ENCODE measurements at regions not wholly inside any gene's neighbourhood (a gene's known extent, or its start where the extent isn't known, plus 50 kb on each side); places are given as distances from the start of the nearest gene placed in this dataset.

DNA sequence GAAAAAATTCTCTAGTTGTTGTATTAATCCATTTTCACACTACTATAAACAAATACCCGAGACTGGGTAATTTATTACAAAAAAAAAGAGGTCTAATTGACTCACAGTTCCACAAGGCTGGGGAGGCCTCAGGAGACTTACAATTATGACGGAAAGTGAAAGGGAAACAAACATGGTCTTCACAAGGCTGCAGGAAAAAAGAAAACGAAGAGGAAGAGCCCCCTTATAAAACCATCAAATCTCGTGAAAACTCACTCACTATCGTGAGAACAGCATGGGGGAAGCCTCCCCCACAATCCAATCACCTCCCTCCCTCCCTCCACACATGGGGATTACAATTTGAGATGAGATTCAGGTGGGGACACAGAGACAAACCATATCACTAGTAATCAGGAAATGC, 61.7 kb upstream of the SPTBN1 start:
- ATAC-seq (ENCODE audit: low read depth) (no peak), DNase-seq (peak; percentile 42)
- H3K27me3 Mint-ChIP-seq = no peaks in the 10 kb centered on the region
- WGBS (ENCODE audit: insufficient coverage) = no CpG with 5 or more reads among the region's 5 CpGs
- no peaks in the 10 kb centered on the region for H3K9me3 Mint-ChIP-seq (ENCODE audit: insufficient read depth)
- H3K4me1 Mint-ChIP-seq = peaks cover 8% of the 10 kb centered on the region
- Histone ChIP-seq H2AFZ (ENCODE audit: insufficient read depth, low read depth, low read length, poor library complexity, severe bottlenecking) (peak overlapping the region; percentile 69), H4K20me1 (ENCODE audit: control insufficient read depth, insufficient read depth, low read length, poor library complexity, severe bottlenecking) (no peaks in the 10 kb centered on the region), H3K4me1 (ENCODE audit: control insufficient read depth in 2 of 2, insufficient read depth in 2 of 2, low read length in 2 of 2) (peaks cover 0 to 9% of the 10 kb centered on the region in 2 donors), H3K9ac (ENCODE audit: low read length) (peak overlapping the region; percentile 39), H3K79me2 (ENCODE audit: control insufficient read depth, insufficient read depth, low read length) (no peaks in the 10 kb centered on the region), H3K4me2 (replicated peaks; ENCODE audit: low read depth, low read length, poor library complexity, severe bottlenecking) (peak overlapping the region; percentile 59), H3K9me3 (ENCODE audit: control extremely low read depth in 1 of 3, control insufficient read depth in 2 of 3, insufficient read depth in 1 of 3, low read length in 2 of 3) (peaks cover 0 to 3% (median 0%) of the 10 kb centered on the region in 3 donors), H3K4me3 (ENCODE audit: control extremely low read depth in 1 of 5, extremely low read depth in 1 of 5, insufficient read depth in 1 of 5, low read depth in 2 of 5, low read length in 4 of 5) (peak overlapping the region in 2 of 5 experiments; percentile 28 to 34), H3K27me3 (replicated peaks in 1 of 4; ENCODE audit: control extremely low read depth in 1 of 4, control insufficient read depth in 3 of 4, insufficient read depth in 4 of 4, low read length in 3 of 4) (no peaks in the 10 kb centered on the region), H3K36me3 (replicated peaks in 1 of 2; ENCODE audit: control extremely low read depth in 1 of 2, control insufficient read depth in 1 of 2, extremely low read depth in 1 of 2, insufficient read depth in 2 of 2, low read length in 1 of 2) (no peaks in the 10 kb centered on the region), H3K27ac (ENCODE audit: low read length in 2 of 2) (peak overlapping the region in 1 of 2 donors; percentile 8)
- TF ChIP-seq EZH2 (IDR thresholded peaks at IDR 0.05; ENCODE audit: borderline replicate concordance, insufficient read depth, low read depth, low read length, poor library complexity, severe bottlenecking) = no peak
- TF ChIP-seq, protein P1, sequence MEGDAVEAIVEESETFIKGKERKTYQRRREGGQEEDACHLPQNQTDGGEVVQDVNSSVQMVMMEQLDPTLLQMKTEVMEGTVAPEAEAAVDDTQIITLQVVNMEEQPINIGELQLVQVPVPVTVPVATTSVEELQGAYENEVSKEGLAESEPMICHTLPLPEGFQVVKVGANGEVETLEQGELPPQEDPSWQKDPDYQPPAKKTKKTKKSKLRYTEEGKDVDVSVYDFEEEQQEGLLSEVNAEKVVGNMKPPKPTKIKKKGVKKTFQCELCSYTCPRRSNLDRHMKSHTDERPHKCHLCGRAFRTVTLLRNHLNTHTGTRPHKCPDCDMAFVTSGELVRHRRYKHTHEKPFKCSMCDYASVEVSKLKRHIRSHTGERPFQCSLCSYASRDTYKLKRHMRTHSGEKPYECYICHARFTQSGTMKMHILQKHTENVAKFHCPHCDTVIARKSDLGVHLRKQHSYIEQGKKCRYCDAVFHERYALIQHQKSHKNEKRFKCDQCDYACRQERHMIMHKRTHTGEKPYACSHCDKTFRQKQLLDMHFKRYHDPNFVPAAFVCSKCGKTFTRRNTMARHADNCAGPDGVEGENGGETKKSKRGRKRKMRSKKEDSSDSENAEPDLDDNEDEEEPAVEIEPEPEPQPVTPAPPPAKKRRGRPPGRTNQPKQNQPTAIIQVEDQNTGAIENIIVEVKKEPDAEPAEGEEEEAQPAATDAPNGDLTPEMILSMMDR (IDR thresholded peaks at IDR 0.05) = no peak
- CTCF ChIA-PET = no interaction called here
- intact Hi-C loops (cut with micrococcal nuclease) = loop anchor here (2.0 kb wide), 1 partner anchor 64 kb away; a partner anchor contains a TSS
- POLR2A ChIA-PET = no interaction called here
- H3K4me3 Mint-ChIP-seq = peak overlapping the region; percentile 71
- peak overlapping the region; percentile 60 for H3K27ac Mint-ChIP-seq

DNA sequence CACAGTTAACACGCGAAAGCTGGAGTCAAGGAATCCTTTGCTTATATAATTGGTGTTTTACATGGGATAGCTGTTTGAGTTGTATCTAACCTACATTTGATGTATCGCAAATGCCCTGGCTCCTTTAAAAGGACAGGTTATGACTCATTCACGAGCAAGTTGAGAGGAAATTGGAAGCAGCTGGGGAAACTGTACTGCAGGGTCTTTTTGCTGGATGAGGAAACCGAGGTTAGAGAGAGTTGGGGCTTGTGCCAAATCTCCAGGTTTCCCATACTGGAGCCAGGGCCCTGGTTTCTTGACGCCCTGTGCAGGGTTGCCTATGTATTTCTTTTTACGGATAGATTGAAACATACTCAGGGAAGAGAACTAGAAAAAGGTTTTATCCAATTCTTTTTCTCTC, 60.0 kb upstream of the SPTBN1 start:
- H3K27me3 Mint-ChIP-seq = peaks cover 10% of the 10 kb centered on the region
- Histone ChIP-seq H3K79me2 (ENCODE audit: control insufficient read depth, insufficient read depth, low read length) (no peaks in the 10 kb centered on the region), H3K27me3 (replicated peaks in 1 of 4; ENCODE audit: control extremely low read depth in 1 of 4, control insufficient read depth in 3 of 4, insufficient read depth in 4 of 4, low read length in 3 of 4) (peaks cover 0 to 11% (median 9%) of the 10 kb centered on the region in 4 experiments), H3K36me3 (replicated peaks in 1 of 2; ENCODE audit: control extremely low read depth in 1 of 2, control insufficient read depth in 1 of 2, extremely low read depth in 1 of 2, insufficient read depth in 2 of 2, low read length in 1 of 2) (no peaks in the 10 kb centered on the region), H3K27ac (ENCODE audit: low read length in 2 of 2) (no peak overlapping the region), H3K4me2 (replicated peaks; ENCODE audit: low read depth, low read length, poor library complexity, severe bottlenecking) (no peak overlapping the region), H3K9ac (ENCODE audit: low read length) (no peak overlapping the region), H2AFZ (ENCODE audit: insufficient read depth, low read depth, low read length, poor library complexity, severe bottlenecking) (no peak overlapping the region), H3K4me1 (ENCODE audit: control insufficient read depth in 2 of 2, insufficient read depth in 2 of 2, low read length in 2 of 2) (peaks cover 0 to 9% of the 10 kb centered on the region in 2 donors), H4K20me1 (ENCODE audit: control insufficient read depth, insufficient read depth, low read length, poor library complexity, severe bottlenecking) (no peaks in the 10 kb centered on the region), H3K4me3 (ENCODE audit: control extremely low read depth in 1 of 5, extremely low read depth in 1 of 5, insufficient read depth in 1 of 5, low read depth in 2 of 5, low read length in 4 of 5) (no peak overlapping the region), H3K9me3 (ENCODE audit: control extremely low read depth in 1 of 3, control insufficient read depth in 2 of 3, insufficient read depth in 1 of 3, low read length in 2 of 3) (peaks cover 0 to 8% (median 0%) of the 10 kb centered on the region in 3 donors)
- intact Hi-C loops (cut with micrococcal nuclease) = no loop called here
- no peaks in the 10 kb centered on the region for H3K9me3 Mint-ChIP-seq (ENCODE audit: insufficient read depth)
- DNase-seq = no peak
- ChIA-PET POLR2A (no interaction called here), CTCF (no interaction called here)
- 91% methylated on average over 5 of the region's 7 CpGs for WGBS (ENCODE audit: insufficient coverage)
- no peak for TF ChIP-seq EZH2 (IDR thresholded peaks at IDR 0.05; ENCODE audit: borderline replicate concordance, insufficient read depth, low read depth, low read length, poor library complexity, severe bottlenecking)
- TF ChIP-seq, protein P1 (IDR thresholded peaks at IDR 0.05) = no peak
- peaks cover 8% of the 10 kb centered on the region for H3K4me1 Mint-ChIP-seq
- no peak overlapping the region for H3K4me3 Mint-ChIP-seq
- H3K27ac Mint-ChIP-seq = no peak overlapping the region
- ATAC-seq (ENCODE audit: low read depth) = no peak
